HG02623 (cell line): ENCODE measurements at regions not wholly inside any gene's neighbourhood (a gene's known extent, or its start where the extent isn't known, plus 50 kb on each side); places are given as distances from the start of the nearest gene placed in this dataset.

Source experiments
- ATAC-seq: cut with Tn5 transposase; IDR thresholded peaks from one replicate; pipeline ENCODE4 v1.9.1; 2021; ENCODE audit warnings: moderate library complexity; ENCODE audit not compliant: unreplicated experiment

- no peak for ATAC-seq
Observed at GRCh38 chr2:144163592-144163991, 356.3 kb downstream of the ZEB2 start.

- no peak for ATAC-seq
Observed at GRCh38 chr2:144162652-144163051, 357.3 kb downstream of the ZEB2 start.

GRCh38 chr2:144161061-144161460, 358.9 kb downstream of the ZEB2 start:
- ATAC-seq, result no peak

DNA sequence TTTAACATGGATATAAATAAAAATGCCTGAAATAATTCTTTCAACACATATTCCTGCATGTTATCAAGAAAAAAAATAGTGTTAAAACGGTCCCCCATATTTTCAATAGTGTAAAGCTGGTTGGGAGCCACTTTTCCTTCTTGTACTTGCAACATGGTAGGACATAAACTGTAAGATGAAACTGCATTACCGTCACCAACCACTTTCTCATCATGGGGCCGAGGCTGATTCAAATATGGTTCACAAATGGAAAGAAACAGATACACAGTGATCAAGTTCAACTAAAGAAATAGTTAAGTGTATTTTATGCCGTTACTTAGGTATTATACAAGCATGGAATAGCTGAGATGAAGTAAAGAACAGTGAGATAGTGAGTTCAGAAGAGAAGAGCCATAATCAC, 360.7 kb downstream of the ZEB2 start:
- no peak for ATAC-seq

- no peak for ATAC-seq
Observed at GRCh38 chr2:144158096-144158495, 361.8 kb downstream of the ZEB2 start.

GRCh38 chr2:144156736-144157640, 362.9 kb downstream of the ZEB2 start:
- no peak for ATAC-seq

GRCh38 chr2:144154205-144154604, 365.7 kb downstream of the ZEB2 start:
- no peak for ATAC-seq

DNA sequence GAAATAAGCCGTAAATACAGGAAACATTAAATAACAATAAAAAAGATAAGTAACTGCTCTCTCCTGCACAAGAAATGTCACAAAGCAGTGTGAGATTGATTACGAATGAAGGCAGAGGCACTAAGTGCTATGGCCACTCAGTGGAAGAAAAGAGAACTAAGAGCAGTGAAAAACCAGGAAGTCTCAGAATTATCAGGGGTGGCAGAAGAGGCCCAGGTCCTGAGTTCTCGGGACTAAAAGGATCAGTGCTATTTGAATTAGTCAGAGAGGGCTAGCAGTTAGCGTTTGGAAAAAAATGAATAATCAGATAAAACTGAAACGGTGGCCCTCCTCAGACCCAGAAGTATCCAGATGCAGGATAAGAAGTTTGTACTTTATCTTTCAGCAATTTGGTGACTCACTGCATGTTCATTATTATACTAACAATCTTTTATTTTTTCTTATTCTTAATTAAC, 367.1 kb downstream of the ZEB2 start:
- ATAC-seq, result peak; percentile 70

- ATAC-seq, result no peak
Observed at GRCh38 chr2:144151851-144152250, 368.1 kb downstream of the ZEB2 start.

DNA sequence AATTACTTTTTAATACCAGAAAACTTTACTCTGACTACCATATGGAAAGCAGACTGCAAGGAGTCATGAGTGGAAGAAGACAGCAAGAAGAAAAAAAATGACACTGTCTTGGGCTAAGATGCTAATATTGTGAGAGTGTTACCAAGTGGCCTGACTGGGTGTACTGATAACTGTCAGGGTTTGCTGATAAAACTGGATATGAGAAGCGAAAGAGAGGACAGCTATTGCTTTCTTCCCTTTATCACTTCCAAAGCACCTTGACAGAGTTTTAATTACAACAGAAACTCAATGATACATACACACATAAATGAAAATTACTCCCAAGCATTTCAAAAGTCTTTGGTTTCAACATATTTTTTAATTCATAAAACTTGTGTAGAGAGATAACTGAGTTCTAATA, 368.5 kb downstream of the ZEB2 start:
- ATAC-seq, result no peak

DNA sequence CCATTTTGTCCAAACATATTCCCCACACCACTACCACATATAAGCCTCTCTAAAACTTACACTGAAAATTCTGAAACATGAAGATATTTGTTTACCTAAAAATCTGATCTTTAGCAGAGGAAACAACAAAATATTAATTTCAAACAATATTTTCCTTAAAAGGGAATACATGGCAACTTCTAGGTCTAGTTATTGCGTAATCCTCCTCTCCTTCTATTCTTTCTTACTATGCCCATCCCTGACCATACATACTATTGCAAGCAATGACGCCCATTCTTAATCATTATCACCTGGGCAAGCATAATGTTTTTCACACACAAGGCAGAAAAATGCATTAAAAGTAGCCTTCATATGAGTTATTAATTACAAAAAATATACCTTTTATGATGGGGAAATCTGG, 372.6 kb downstream of the ZEB2 start:
- ATAC-seq, result no peak

- ATAC-seq, result no peak
Observed at GRCh38 chr2:144146876-144147275, 373.0 kb downstream of the ZEB2 start.

DNA sequence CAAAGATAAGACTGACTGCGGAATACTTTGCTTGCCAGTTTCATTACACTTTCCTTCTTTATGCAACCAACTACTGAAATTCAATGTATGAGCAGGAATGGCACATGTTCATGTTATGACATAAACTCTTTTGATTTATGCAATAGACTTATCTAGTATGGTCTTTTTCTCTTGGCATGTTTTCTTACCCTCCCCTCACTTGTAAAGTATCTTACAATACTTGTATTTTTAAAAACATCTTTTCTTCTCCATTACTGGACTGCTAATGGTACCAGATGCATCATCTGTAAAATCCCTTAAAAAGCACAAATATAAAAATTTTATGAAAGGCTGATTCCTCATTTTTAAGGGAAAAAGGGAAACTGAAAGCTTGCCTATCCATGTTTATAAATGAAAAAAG, 373.8 kb downstream of the ZEB2 start:
- no peak for ATAC-seq

GRCh38 chr2:144143294-144144151, 376.4 kb downstream of the ZEB2 start:
- no peak for ATAC-seq

DNA sequence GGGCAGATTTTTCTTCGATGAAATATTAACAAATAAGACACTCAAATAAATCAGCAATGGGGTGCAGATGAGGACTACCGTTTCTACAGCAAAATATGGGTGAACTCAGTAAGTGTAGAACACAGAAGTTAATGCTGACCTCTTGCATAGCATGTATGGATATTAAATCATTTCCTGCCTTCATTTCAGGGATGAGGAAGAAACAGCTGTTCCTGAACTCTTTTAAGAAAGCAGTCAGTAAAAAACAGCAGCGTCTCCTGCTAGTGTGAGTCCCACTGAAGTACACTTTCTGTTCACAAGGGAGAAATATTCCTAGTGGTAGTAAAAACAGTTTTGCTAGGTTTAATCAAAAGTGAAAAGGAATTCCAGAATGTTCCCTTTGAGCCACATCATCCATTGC, 379.0 kb downstream of the ZEB2 start:
- no peak for ATAC-seq

GRCh38 chr2:144137705-144138428, 382.1 kb downstream of the ZEB2 start:
- no peak for ATAC-seq

DNA sequence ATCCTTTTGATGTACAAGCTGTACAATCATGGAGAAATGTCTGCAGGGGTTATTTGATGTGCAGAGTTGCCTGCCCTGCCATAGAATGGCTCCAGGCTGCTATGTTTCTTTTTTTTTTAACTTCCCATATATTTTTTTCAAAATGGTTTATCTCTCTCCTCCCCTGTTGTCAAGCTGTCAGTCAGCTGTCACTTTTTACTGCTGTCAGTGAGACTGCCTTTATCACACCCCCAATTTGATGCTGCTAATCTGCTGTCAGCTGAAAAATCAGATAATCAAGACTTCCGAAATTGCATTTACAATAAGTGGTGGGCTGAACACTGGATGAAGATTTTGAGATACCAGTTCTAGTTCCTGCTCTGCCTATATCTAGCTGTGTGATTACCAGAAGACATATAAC, 382.6 kb downstream of the ZEB2 start:
- no peak for ATAC-seq

DNA sequence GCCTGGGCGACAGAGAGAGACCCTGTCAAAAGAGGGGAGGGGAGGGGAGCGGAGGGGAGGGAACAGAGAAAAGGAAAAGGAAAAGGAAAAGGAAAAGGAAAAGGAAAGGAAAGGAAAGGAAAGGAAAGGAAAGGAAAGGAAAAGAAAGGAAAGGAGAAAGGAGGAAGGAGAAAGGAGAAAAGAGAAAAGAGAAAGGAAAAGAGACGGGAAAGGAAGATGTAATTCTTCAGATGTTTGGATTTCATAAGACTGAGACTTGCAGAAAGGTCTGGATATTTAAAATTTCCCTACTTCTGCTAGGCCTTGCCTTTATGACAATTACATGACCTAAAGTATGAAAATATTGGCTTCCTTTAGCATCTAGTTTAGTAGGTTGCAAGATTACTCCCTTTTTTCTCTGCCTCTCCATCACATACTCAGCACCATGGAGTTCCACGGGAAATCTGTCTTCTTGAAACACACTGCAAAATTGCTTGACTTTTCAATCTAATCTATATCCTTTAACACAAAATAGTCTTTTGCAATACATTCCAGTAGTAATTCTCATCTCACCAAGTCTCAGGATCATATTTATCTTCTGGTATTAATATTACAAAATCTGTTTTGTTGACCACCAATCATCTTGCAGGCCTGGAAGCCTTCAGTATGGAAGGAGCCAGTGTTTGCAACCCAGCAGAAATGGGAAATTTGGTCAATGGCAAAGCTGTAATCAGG, 383.5 kb downstream of the ZEB2 start:
- no peak for ATAC-seq

DNA sequence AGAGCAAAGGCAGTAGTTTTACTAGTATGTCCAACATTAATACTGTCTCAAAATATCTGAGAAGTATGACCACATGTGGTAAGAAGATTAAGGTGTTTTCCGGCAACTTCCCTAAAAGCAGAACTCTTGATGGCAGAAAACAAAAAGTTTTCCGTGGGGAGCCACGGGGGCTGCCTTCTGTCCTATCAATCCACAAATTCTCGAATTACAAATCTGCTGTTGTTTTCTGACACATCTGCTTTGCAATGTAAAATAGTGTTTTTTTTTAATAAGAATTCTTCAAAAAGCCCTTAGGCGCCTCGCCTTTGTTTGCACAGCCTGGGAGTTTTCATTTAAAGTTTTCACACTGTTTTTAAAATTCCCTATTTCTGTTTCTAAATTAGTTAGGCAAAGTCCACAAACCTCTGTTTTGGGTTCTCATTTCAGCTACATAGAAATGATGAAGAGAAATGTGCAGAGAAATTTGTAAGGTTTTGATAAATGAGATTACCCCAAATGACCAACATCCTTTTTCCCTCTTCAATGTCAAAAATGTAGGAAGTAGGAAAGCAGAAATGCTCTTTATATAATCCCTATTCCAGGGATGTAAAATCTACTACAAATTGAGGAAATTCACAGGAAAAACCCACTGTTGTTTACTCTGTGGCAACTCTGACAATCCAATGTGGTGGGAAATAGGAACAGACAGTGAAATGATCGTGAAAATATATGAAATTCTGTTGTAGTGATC, 385.8 kb downstream of the ZEB2 start:
- no peak for ATAC-seq

DNA sequence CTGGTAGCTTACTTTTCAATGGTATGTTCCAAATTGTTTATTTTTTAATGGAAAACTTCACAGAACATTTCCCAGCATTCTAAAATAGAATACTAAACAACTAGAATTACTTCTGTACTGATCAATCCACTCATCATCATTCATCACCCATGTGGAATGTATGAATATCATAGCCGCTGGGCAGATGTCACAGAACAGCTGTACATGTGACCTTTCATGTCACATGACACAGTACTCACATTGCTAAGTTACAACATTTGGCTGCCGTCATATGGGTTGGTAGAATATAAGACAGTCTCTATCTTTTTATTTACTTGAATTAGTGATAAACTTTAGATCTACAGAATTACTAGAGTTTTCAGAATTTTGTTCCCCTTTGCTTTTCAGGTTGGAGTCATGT, 387.6 kb downstream of the ZEB2 start:
- no peak for ATAC-seq
